HG02981 (cell line): ENCODE measurements at regions not wholly inside any gene's neighbourhood (a gene's known extent, or its start where the extent isn't known, plus 50 kb on each side); places are given as distances from the start of the nearest gene placed in this dataset.

Experiments
- ATAC-seq: cut with Tn5 transposase; IDR thresholded peaks from one replicate; pipeline ENCODE4 v1.9.1; 2021; ENCODE audit warnings: mild to moderate bottlenecking, moderate library complexity; ENCODE audit not compliant: unreplicated experiment

- no peak for ATAC-seq
Observed at GRCh38 chr6:133748628-133749027, 140.3 kb upstream of the TCF21 start.

GRCh38 chr6:133749427-133749826 lies 139.5 kb upstream of the TCF21 start:
- no peak for ATAC-seq

- ATAC-seq = no peak
Observed at GRCh38 chr6:133752129-133752528, 136.8 kb upstream of the TCF21 start.

GRCh38 chr6:133753756-133754155 lies 135.2 kb upstream of the TCF21 start:
- no peak for ATAC-seq

GRCh38 chr6:133754298-133754697 lies 134.6 kb upstream of the TCF21 start:
- ATAC-seq = no peak

GRCh38 chr6:133756078-133756695 lies 132.7 kb upstream of the TCF21 start:
- ATAC-seq = no peak

GRCh38 chr6:133757335-133757734 lies 131.6 kb upstream of the TCF21 start:
- no peak for ATAC-seq

- no peak for ATAC-seq
Observed at GRCh38 chr6:133758815-133759335, 130.0 kb upstream of the TCF21 start.

- no peak for ATAC-seq
Observed at GRCh38 chr6:133759524-133759923, 129.4 kb upstream of the TCF21 start.

GRCh38 chr6:133761706-133762105 lies 127.2 kb upstream of the TCF21 start:
- no peak for ATAC-seq

GRCh38 chr6:133764008-133764753 lies 124.7 kb upstream of the TCF21 start:
- ATAC-seq = no peak

- no peak for ATAC-seq
Observed at GRCh38 chr6:133764754-133765208, 124.1 kb upstream of the TCF21 start.

- no peak for ATAC-seq
Observed at GRCh38 chr6:133767357-133767970, 121.4 kb upstream of the TCF21 start.

- no peak for ATAC-seq
Observed at GRCh38 chr6:133768656-133769295, 120.1 kb upstream of the TCF21 start.

GRCh38 chr6:133769463-133769862 lies 119.5 kb upstream of the TCF21 start:
- ATAC-seq = no peak

GRCh38 chr6:133772567-133772966 lies 116.3 kb upstream of the TCF21 start:
- ATAC-seq = no peak

GRCh38 chr6:133773776-133774175 lies 115.1 kb upstream of the TCF21 start:
- no peak for ATAC-seq

- ATAC-seq = no peak
Observed at GRCh38 chr6:133774356-133774755, 114.6 kb upstream of the TCF21 start.

- no peak for ATAC-seq
Observed at GRCh38 chr6:133778414-133779130, 110.3 kb upstream of the TCF21 start.

GRCh38 chr6:133779916-133780695 lies 108.8 kb upstream of the TCF21 start:
- no peak for ATAC-seq
